Pancreas (tissue), 10 donors: ENCODE measurements at regions not wholly inside any gene's neighbourhood (a gene's known extent, or its start where the extent isn't known, plus 50 kb on each side); places are given as distances from the start of the nearest gene placed in this dataset.
"Not testable (repeated sequence)": the region's sequence is repeated elsewhere in the genome, so short reads cannot be mapped to it uniquely, and the experiment has no call there.

Experiments
- ATAC-seq, 4 donors: fragments of 200-7000 bp; cut with Tn5 transposase; one replicate each; pipeline versions ENCODE4 v1.8.0 to v1.9.1; 2020; ENCODE audit warnings: mild to moderate bottlenecking in 4 of 4, moderate library complexity in 4 of 4
- DNase-seq, 6 donors: peaks; one replicate each; pipeline ENCODE4 v3.0.0-alpha.2; 2020
- FAIRE-seq: peaks from 2 replicates; lab custom pipeline; 2012; peaks lifted over from hg19 to GRCh38; lab: Jason Lieb, UNC
- H3K27ac ChIP-seq, 4 donors: fragments of 200-600 bp; sonication (generic); 1 replicate in 3 of 4; 2 replicates in 1 of 4; pipeline versions ENCODE4 v1.5.0 to v1.8.0; 2020
- H3K27me3 ChIP-seq, 4 donors: fragments of 200-600 bp; one replicate each; pipeline ENCODE4 v1.8.0; 2021
- H3K36me3 ChIP-seq, 3 donors: fragments of 200-600 bp; sonication (generic) in 1 of 3; one replicate each; pipeline versions ENCODE4 v1.5.0 to v1.8.0; 2020 to 2021
- H3K4me1 ChIP-seq, 3 donors: fragments of 200-600 bp; one replicate each; pipeline ENCODE4 v1.8.0; 2021
- H3K4me3 ChIP-seq, 4 donors: fragments of 200-600 bp; sonication (generic) in 2 of 4; one replicate each; pipeline versions ENCODE4 v1.5.0 to v1.8.0; 2020 to 2021
- H3K9me3 ChIP-seq, 4 donors: fragments of 200-600 bp; one replicate each; pipeline ENCODE4 v1.8.0; 2021
- CTCF ChIP-seq, 4 donors: fragments of 200-600 bp; sonication (generic) in 3 of 4; IDR thresholded peaks; one replicate each; pipeline versions ENCODE4 v1.5.0 to v1.8.0; 2021; ENCODE audit warnings: antibody characterized with exemption in 4 of 4
- WGBS, 2 donors: extraction: QIAGEN DNeasy Blood & Tissue Kit; methylation state at CpG; one replicate each; pipeline ENCODE4 v1.1.7; 2013; 5-methylcytosine and 5-hydroxymethylcytosine counted together
- intact Hi-C, 3 donors: fragments of 100-400 bp; cut with DNase I; formaldehyde crosslinking; loops; one replicate each; pipeline versions ENCODE4 v1.11.1 to v1.14.2; 2022
- donor health status: healthy with polysubstance abuse.
- donor health status: DM: no; HTN: no; CAD: no; lungs with moderate emphysema.
- donor health status: DM: no; HTN: no; CAD: no.
- donor health status: control.
- donor health status: control.
- donor health status: Bipolar disorder and iron deficiency.
- donor health status: DM: yes; HTN: yes; CAD: no.
- donor health status: DM: no; HTN: no; CAD: no.
- donor health status: DM: no; HTN: no; CAD: no.
- donor health status: DM: yes; HTN: yes; CAD: no.

GRCh38 chr1:30656171-30656940 lies 67.0 kb downstream of the MATN1 start:
- Histone ChIP-seq H3K4me1 (no peaks in the 10 kb centered on the region), H3K27ac (no peak overlapping the region), H3K36me3 (no peaks in the 10 kb centered on the region), H3K9me3 (no peaks in the 10 kb centered on the region), H3K4me3 (no peak overlapping the region), H3K27me3 (no peaks in the 10 kb centered on the region)
- intact Hi-C loops: no loop called here
- no peak for TF ChIP-seq CTCF (IDR thresholded peaks at IDR 0.05)
- 67 to 77% methylated on average over 27 of the region's 27 CpGs for WGBS, 2 donors
- ATAC-seq (no peak), FAIRE-seq (no peak), DNase-seq (peak in 1 of 6 donors; percentile 44)

GRCh38 chr1:30655672-30656071 lies 67.7 kb downstream of the MATN1 start:
- peak in 1 of 6 donors; percentile 44 for DNase-seq
- no peak overlapping the region for H3K4me3 ChIP-seq
- no peak for ATAC-seq
- no peaks in the 10 kb centered on the region for H3K36me3 ChIP-seq
- H3K27me3 ChIP-seq: no peaks in the 10 kb centered on the region
- no peak for TF ChIP-seq CTCF (IDR thresholded peaks at IDR 0.05)
- no peaks in the 10 kb centered on the region for H3K4me1 ChIP-seq
- 76 to 100% methylated on average over 2 to 3 of the region's 3 CpGs for WGBS, 2 donors
- no peak overlapping the region for H3K27ac ChIP-seq
- H3K9me3 ChIP-seq: no peaks in the 10 kb centered on the region
- FAIRE-seq: no peak
- intact Hi-C loops: no loop called here

DNA sequence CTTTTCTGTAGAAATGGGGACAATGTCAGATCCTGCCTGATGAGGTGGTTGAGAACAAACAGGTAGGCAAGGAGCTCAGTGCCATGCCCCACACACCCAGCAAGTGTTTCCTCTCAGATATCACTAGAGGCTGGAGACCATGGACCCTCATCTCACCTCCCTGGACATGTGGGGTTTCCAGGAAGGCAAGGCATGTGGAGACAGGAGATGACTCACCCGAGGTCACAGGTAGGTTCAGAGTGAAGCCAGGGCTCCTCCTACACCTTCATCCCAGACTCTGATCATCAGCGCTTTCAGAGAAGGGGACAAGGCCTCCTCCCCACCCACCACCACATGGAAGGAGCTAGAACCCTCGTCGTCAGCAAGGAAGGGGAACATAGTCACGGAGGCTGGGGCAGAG lies 69.2 kb downstream of the MATN1 start:
- H3K27me3 ChIP-seq: no peaks in the 10 kb centered on the region
- peaks cover 0 to 6% (median 0%) of the 10 kb centered on the region in 3 donors for H3K4me1 ChIP-seq
- H3K36me3 ChIP-seq: no peaks in the 10 kb centered on the region
- WGBS, 2 donors: 73 to 94% methylated on average over 5 of the region's 5 CpGs
- ATAC-seq: no peak
- TF ChIP-seq CTCF (IDR thresholded peaks at IDR 0.05): no peak
- no peak overlapping the region for H3K27ac ChIP-seq
- no peak for FAIRE-seq
- H3K9me3 ChIP-seq: no peaks in the 10 kb centered on the region
- intact Hi-C loops: no loop called here
- DNase-seq: no peak
- no peak overlapping the region for H3K4me3 ChIP-seq

DNA sequence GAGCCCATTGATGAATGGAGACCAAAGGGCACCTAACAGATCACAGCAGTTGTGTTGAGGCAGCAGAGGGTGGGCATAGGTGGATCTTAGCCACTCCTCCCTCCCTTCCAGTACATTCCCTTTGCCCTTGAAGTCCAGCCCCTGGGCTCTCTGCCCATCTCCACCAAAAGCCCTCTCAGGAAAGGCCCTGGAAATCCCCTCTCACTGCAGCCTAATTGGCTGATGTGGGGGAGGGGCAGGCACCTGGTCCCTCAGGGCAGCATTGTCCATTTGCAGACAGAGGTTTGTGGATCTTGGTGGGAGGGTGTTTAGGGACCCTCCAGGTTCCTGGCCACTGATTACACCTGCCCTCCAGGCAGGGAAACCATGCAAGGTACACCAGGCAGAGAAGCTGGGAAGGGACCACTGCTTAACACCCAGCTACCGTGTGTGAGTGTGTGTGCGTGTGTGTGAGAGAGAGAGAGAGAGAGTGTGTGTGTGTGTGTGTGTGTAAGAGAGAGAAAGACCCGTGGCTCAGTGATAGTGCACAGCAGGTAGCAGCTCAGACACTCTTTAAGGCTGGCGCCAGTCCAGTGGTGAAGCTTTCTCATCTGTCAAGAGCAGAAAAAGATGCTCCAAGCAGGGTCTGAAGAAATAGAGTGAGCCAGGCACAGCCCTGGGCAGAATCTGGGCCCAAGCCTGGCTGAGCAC lies 71.1 kb downstream of the MATN1 start:
- Histone ChIP-seq H3K4me3 (no peak overlapping the region), H3K27ac (no peak overlapping the region), H3K4me1 (peaks cover 0 to 6% (median 0%) of the 10 kb centered on the region in 3 donors), H3K9me3 (no peaks in the 10 kb centered on the region), H3K27me3 (no peaks in the 10 kb centered on the region), H3K36me3 (no peaks in the 10 kb centered on the region)
- ATAC-seq: peak in 3 of 4 donors; percentile 28 to 62 (median 49)
- intact Hi-C loops: no loop called here
- WGBS, 2 donors: 64 to 65% methylated on average over 4 of the region's 4 CpGs
- FAIRE-seq: no peak
- TF ChIP-seq CTCF (IDR thresholded peaks at IDR 0.05): no peak
- peak in 2 of 6 donors; percentile 62 to 71 for DNase-seq

DNA sequence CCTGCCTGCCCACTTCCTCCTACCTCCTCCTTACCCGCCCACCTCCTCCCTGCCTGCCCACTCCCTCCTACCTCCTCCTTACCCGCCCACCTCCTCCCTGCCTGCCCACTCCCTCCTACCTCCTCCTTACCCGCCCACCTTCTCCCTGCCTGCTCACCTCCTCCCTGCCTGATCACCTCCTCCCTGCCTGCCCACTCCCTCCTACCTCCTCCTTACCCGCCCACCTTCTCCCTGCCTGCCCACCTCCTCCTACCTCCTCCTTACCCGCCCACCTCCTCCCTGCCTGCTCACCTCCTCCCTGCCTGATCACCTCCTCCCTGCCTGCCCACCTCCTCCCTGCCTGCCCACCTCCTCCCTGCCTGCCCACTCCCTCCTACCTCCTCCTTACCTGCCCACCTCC lies 72.0 kb downstream of the MATN1 start:
- H3K27me3 ChIP-seq, intact Hi-C loops, H3K4me3 ChIP-seq, H3K4me1 ChIP-seq, ATAC-seq, H3K9me3 ChIP-seq, H3K36me3 ChIP-seq, FAIRE-seq, H3K27ac ChIP-seq, DNase-seq: not testable (repeated sequence)
- WGBS, 2 donors: 79 to 93% methylated on average over 5 of the region's 5 CpGs
